H7 (cell line): ENCODE measurements at regions not wholly inside any gene's neighbourhood (a gene's known extent, or its start where the extent isn't known, plus 50 kb on each side); places are given as distances from the start of the nearest gene placed in this dataset.

ENCODE experiments used
- DNase-seq: peaks from one replicate; pipeline ENCODE4 v3.0.0; 2012
- H3K27me3 ChIP-seq: 2 replicates; pipeline ENCODE4 v1.6.0; 2011; ENCODE audit warnings: mild to moderate bottlenecking, low read length; ENCODE audit not compliant: control insufficient read depth, insufficient read depth
- H3K36me3 ChIP-seq: replicated peaks from 2 replicates; pipeline ENCODE4 v1.5.1; 2011; ENCODE audit warnings: low read length; ENCODE audit not compliant: control insufficient read depth, insufficient read depth
- H3K4me3 ChIP-seq: 2 replicates; pipeline ENCODE4 v1.5.1; 2011; ENCODE audit warnings: low read depth, mild to moderate bottlenecking, control low read depth, low read length, moderate library complexity; ENCODE audit not compliant: insufficient read depth

GRCh38 chr20:24388828-24389380 is 80.5 kb upstream of the SYNDIG1 start:
- Histone ChIP-seq H3K27me3 (no peaks in the 10 kb centered on the region), H3K36me3 (no peaks in the 10 kb centered on the region), H3K4me3 (no peak overlapping the region)
- no peak for DNase-seq

GRCh38 chr20:24385547-24385946 is 83.9 kb upstream of the SYNDIG1 start:
- Histone ChIP-seq H3K36me3 (no peaks in the 10 kb centered on the region), H3K4me3 (no peak overlapping the region), H3K27me3 (no peaks in the 10 kb centered on the region)
- DNase-seq: no peak

DNA sequence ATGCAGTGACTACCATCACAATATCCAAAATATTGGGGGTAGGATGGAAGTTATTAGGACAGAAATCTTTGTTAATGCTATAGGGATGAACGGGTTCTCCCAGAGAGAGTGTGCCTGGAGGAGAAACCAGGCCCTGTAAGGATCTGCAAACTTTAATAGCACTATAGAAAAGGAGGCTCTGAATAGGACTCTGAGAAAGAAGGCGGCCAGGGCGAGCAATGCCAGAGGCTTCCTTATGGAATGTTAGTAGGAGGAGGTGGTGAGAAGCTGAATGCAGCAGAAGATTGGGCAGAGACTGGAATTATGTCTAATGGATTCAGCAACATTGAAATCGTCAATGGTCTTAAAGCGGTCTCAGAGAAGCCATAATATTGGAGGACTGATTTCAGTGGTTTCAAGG is 84.6 kb upstream of the SYNDIG1 start:
- no peaks in the 10 kb centered on the region for H3K27me3 ChIP-seq
- no peak overlapping the region for H3K4me3 ChIP-seq
- no peak for DNase-seq
- no peaks in the 10 kb centered on the region for H3K36me3 ChIP-seq

DNA sequence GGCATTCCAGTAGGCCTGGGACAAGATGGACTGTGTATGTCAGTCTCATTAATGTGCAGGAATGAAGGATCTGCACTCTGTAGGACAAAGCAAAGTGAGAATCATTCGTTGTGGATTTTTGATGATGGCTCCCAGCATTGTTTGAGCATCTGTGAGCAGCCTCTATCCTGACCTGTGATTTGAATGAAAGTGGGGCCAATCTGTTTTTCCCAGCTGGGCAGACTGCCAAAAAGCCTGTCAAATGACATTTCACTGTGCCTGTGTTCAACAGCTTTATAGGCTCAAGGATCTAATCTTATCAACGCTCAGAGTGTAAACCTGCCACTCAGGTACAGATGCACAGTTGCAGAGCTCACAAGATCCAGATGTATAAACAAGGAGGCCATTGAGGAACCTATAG is 86.7 kb upstream of the SYNDIG1 start:
- no peaks in the 10 kb centered on the region for H3K36me3 ChIP-seq
- no peaks in the 10 kb centered on the region for H3K27me3 ChIP-seq
- no peak overlapping the region for H3K4me3 ChIP-seq
- no peak for DNase-seq

DNA sequence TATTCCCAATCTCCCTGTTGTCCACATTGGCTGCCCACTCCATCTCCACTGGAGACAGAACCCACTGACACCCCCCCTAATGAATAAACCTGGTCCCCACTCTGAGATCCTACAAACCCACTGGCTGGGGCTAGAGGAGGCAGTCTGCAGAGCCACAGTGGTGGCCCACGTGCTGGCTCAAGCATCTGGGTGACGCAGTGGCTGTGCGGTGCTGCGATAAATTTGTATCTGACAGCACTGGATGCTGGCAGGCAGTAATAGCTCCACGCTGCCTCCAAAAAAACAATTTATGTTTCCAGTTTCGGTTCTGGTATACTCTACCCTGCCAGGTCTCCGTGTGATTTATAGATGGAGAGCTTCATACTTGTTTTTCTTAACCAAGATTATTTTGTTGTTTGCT is 87.1 kb upstream of the SYNDIG1 start:
- Histone ChIP-seq H3K27me3 (no peaks in the 10 kb centered on the region), H3K36me3 (no peaks in the 10 kb centered on the region), H3K4me3 (no peak overlapping the region)
- DNase-seq: no peak

GRCh38 chr20:24381886-24382285 is 87.5 kb upstream of the SYNDIG1 start:
- DNase-seq: no peak
- no peak overlapping the region for H3K4me3 ChIP-seq
- H3K36me3 ChIP-seq: no peaks in the 10 kb centered on the region
- no peaks in the 10 kb centered on the region for H3K27me3 ChIP-seq

- Histone ChIP-seq H3K27me3 (no peaks in the 10 kb centered on the region), H3K4me3 (no peak overlapping the region), H3K36me3 (no peaks in the 10 kb centered on the region)
- DNase-seq: no peak
These were observed 89.9 kb upstream of the SYNDIG1 start for GRCh38 chr20:24379484-24379927.

DNA sequence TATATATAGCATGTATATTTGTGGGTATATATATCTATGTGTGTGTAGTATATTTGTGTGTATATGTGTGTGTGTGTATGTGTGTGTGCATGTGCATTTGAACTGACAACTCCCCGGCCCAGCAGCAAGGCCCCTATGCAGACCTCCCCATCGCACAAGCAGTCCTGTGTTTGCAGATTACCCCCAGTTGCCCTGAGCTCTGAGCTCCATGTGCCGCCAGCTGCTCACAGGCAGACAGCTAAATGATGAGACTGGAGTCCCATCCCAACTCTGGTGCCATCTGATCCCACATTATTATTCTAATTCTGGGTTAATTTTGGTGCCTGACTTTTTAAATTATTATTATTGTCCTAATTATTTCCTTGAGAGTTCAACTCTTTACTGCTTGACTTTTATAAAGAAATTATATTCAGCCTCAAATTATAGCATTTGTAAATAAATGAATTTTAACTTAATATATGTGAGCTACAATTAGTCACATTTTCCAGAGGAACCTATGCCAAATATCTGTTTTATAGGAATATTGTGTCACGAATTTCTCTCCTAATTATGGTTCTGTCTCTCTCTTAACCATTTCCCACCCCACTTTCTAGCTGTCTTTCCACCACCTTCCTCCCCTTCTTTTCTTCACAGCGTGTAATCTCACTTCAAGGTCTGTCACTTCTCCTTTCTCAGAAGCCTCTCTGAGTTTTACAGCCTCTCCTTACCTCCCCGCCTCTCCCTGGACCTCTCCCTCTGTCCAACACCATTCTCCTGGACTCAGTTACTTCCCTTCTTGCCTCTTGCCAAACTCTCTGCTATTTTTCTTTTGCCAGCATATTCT is 90.6 kb upstream of the SYNDIG1 start:
- no peak overlapping the region for H3K4me3 ChIP-seq
- DNase-seq: no peak
- no peaks in the 10 kb centered on the region for H3K36me3 ChIP-seq
- H3K27me3 ChIP-seq: no peaks in the 10 kb centered on the region

DNA sequence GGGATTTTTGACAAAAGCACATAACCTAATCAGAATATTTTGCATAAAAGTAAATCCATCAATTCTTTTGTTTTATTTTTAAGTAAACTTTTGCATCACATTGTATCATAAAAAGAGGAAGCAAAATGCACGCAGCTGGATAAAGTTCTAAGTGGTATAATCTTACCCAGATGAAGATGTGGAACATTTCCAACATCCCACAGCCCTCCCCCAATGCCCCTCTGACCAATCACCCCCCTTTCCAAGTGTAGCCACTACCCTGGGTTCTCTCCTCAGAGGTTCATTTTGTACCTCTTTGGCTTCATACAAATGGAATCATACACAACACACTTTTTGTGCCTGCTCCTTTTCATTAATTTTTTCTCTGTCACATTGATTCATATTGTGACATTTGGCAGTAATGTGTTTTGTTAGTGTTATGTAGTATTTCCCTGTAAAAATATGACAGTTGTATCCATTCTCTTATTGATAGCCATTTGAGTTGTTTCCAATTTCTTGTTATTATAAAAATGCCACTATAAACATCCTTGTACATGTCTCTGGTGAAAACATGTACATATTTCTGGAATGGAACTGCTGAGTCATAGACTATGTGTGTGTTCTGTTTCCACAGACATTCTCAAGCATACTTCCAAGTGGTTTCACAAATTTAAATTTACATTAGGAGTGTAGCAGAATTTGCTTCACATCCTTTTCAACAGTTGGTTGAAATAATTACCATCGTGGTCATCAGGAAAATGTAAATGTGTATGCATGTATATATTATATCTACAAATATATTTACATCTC is 92.9 kb upstream of the SYNDIG1 start:
- no peak for DNase-seq
- Histone ChIP-seq H3K27me3 (no peaks in the 10 kb centered on the region), H3K36me3 (no peaks in the 10 kb centered on the region), H3K4me3 (no peak overlapping the region)

DNA sequence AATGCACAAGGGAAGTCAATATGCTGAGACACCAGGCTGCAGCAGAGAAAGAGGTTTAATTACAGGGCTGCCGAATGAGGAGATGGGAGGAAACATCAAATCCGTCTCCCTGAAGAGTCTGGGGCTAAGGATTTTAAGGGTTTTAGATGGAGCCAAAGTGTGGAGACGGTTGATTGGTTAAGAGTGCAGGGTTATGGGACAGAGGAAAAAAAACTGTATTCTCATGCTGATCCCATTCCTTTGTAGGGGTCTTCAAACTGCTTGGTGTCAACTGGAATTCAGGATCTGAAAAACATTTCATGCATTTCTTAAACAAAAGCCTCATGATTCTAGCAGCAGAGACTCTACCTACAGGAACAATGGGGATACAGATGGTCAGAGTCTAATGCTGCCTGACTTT is 96.1 kb upstream of the SYNDIG1 start:
- Histone ChIP-seq H3K27me3 (no peaks in the 10 kb centered on the region), H3K36me3 (no peaks in the 10 kb centered on the region), H3K4me3 (no peak overlapping the region)
- DNase-seq: no peak

DNA sequence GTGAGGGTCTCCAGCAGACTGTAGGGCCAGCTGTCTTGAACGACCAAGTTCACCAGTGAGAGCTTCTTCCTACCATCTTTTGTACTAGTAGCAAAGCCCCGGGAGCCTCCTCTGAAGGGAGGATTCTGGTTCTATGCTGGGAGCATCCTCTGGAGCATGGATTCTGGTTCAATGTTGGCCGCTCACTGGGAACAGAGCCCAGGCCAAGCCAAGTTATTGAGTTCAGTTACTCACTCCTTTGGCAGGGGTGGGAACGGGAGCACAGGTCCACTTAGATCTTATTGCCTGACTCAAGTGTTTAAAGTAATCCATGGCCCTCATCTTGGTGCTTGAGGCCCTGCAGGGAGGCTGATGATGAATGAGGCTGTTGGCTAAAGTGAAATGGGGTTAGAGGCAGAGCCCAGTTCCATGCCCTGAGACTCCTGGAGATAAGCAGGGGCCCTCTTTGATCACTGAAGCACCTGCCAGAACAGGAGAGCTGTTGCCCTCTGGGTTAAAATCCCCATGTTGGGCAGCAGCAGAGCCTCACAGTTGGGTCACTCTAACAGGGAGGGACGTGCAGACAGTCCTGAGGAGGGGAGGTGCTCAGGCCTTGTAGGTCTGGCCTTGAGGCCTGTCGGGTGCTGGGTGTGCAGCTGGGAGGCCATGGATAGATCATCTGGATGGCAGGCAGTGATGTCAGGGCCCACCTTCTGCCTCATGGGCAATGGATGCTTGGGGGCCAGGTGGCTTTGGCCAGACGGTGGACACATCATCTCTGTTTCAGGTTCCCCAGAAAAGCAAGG is 98.3 kb upstream of the SYNDIG1 start:
- no peaks in the 10 kb centered on the region for H3K36me3 ChIP-seq
- H3K4me3 ChIP-seq: no peak overlapping the region
- no peaks in the 10 kb centered on the region for H3K27me3 ChIP-seq
- DNase-seq: no peak

DNA sequence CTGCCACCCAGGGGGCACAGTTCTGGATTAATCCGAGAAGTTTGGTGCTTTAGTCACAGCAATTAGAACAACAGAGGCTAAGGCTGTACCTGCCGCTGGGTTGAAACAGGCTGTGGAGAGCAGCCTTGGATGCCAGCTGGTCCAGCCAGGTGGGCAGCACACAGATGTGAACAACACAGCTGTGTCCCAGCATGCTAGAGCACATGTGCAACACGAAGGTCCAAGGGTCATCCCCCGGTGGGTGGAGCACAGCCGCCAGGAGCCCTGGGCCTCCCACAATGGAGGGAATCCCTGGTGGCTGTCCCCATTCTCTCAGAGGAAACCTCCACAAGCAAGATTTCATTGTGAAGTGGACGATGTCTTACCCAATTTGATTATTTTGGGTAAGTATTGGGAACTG is 99.2 kb upstream of the SYNDIG1 start:
- no peak for DNase-seq
- Histone ChIP-seq H3K4me3 (no peak overlapping the region), H3K27me3 (no peaks in the 10 kb centered on the region), H3K36me3 (no peaks in the 10 kb centered on the region)

GRCh38 chr20:24368253-24368652 is 101.2 kb upstream of the SYNDIG1 start:
- Histone ChIP-seq H3K36me3 (no peaks in the 10 kb centered on the region), H3K27me3 (no peaks in the 10 kb centered on the region), H3K4me3 (no peak overlapping the region)
- no peak for DNase-seq

DNA sequence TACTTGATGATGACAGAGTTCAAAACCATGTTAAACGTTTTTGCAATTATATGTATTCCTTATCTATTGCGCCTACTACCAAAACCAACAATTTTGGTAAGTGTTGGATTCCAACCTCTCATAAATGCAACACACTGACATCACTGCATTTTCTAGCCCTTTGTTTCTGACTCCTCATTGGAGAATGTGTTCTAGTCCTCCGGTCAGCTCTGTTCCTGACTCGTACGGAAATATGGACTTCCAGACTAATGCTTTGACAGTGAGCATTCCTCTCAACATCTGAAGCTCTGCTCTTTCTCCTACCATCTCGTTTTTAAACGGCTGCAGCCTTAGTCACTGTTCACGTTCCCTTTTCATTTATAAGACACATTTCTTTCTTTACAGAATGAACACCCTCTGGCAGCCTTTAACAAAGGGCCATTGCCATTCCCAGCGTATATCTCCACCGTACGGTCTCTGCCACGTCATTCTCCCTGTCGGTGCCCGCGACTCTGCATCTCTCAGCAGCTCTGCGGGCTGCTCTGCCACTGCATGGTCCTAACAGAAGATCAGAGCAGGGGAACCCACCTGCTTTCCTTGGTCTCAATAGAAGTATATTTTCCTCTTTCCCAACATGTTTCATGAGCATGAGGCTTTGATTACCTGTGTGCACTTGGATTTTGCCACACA is 103.0 kb upstream of the SYNDIG1 start:
- DNase-seq: no peak
- Histone ChIP-seq H3K27me3 (no peaks in the 10 kb centered on the region), H3K36me3 (no peaks in the 10 kb centered on the region), H3K4me3 (no peak overlapping the region)
